ENCODE measurements at regions not wholly inside any gene's neighbourhood (a gene's known extent, or its start where the extent isn't known, plus 50 kb on each side); places are given as distances from the start of the nearest gene placed in this dataset.

DNA sequence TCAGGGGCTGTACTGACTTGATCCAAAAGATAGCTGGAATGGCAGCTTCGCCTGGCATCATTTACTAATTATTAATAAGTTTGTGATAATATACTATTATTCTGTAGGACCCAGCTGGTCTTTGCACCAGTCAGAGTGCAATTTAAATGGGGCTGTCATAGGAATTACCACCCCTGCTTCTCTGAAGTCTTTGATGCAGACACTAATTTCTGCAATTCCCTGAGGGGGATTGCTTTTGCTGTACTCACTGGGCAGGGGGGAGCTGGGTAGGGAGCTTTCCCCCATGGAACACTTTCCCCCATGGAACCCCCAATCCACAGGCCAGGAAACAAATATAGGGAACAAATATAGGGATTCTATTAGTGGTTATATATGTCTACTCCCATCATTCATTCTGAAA lies 54.9 kb upstream of the TSKU start:
- 90 to 91% methylated on average over 1 of the region's 1 CpG for WGBS, 2 donors
- DNase-seq, result no peak
- intact Hi-C loops (cut with DNase I), result loop anchor here in 1 of 10 donors (10.0 kb wide), 1 partner anchor 357 kb away; no protein-coding TSS in a partner anchor
- H3K36me3 ChIP-seq, result no peaks in the 10 kb centered on the region
- H3K9me3 ChIP-seq, result no peaks in the 10 kb centered on the region
- no peak overlapping the region for H3K27ac ChIP-seq
- TF ChIP-seq, protein P1, sequence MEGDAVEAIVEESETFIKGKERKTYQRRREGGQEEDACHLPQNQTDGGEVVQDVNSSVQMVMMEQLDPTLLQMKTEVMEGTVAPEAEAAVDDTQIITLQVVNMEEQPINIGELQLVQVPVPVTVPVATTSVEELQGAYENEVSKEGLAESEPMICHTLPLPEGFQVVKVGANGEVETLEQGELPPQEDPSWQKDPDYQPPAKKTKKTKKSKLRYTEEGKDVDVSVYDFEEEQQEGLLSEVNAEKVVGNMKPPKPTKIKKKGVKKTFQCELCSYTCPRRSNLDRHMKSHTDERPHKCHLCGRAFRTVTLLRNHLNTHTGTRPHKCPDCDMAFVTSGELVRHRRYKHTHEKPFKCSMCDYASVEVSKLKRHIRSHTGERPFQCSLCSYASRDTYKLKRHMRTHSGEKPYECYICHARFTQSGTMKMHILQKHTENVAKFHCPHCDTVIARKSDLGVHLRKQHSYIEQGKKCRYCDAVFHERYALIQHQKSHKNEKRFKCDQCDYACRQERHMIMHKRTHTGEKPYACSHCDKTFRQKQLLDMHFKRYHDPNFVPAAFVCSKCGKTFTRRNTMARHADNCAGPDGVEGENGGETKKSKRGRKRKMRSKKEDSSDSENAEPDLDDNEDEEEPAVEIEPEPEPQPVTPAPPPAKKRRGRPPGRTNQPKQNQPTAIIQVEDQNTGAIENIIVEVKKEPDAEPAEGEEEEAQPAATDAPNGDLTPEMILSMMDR (IDR thresholded peaks at IDR 0.05), result no peak
- peaks cover 0 to 18% (median 5%) of the 10 kb centered on the region in 7 donors for H3K27me3 ChIP-seq
- no peak overlapping the region for H3K4me3 ChIP-seq
- ATAC-seq, result no peak
- H3K4me1 ChIP-seq, result no peaks in the 10 kb centered on the region

DNA sequence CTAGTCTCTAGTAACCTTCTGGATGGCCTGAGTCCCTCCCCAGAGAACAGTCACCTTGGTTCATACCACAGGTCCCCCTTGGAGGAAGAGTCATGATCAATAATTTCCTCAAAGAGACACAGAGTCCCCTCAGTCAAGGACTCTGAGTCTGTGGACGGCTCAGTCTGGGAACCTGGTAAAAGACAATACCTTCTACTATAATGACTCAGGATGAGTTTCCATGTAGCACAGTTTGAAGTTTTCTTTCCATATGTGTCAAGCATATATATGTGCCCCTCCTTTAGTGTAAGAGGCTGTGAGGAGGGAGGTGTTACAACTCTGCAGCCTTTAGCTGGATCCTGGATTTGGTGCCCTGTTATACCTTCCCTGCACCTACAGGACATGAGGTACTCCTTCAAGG lies 54.4 kb upstream of the TSKU start:
- H3K9me3 ChIP-seq, result no peaks in the 10 kb centered on the region
- peaks cover 0 to 16% (median 5%) of the 10 kb centered on the region in 7 donors for H3K27me3 ChIP-seq
- H3K36me3 ChIP-seq, result no peaks in the 10 kb centered on the region
- intact Hi-C loops (cut with DNase I), result loop anchor here in 1 of 10 donors (10.0 kb wide), 1 partner anchor 356 kb away; no protein-coding TSS in a partner anchor
- H3K4me3 ChIP-seq, result no peak overlapping the region
- no peak overlapping the region for H3K27ac ChIP-seq
- no peak for DNase-seq
- H3K4me1 ChIP-seq, result no peaks in the 10 kb centered on the region
- 90 to 96% methylated on average over 1 of the region's 1 CpG for WGBS, 2 donors
- TF ChIP-seq, protein P1 (IDR thresholded peaks at IDR 0.05), result no peak
- ATAC-seq, result no peak

DNA sequence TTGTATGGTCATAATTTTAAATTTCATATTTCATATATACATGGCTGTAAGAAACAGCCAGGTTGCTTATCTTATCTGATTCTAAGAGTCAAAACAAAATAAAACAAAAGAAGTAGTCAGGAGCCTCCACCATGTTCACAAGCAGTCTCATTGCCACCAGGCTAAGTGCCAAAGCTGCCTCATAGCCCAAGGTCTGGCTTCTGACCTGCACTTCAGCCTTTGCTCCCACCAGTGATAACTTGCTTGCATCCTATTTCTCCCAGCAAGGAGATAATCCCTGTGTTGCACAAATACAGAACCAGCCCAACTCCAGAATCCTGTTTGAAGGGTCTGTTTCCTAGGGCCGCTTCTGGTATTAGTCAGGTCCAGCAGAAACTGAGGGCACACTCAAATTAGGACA lies 53.9 kb upstream of the TSKU start:
- Histone ChIP-seq H3K36me3 (no peaks in the 10 kb centered on the region), H3K4me3 (no peak overlapping the region), H3K4me1 (peaks cover 0 to 3% (median 0%) of the 10 kb centered on the region in 9 donors), H3K9me3 (no peaks in the 10 kb centered on the region), H3K27me3 (peaks cover 0 to 15% (median 4%) of the 10 kb centered on the region in 7 donors), H3K27ac (no peak overlapping the region)
- TF ChIP-seq, protein P1 (IDR thresholded peaks at IDR 0.05), result no peak
- ATAC-seq, result no peak
- intact Hi-C loops (cut with DNase I), result loop anchor here in 1 of 10 donors (10.0 kb wide), 1 partner anchor 356 kb away; no protein-coding TSS in a partner anchor
- 98 to 100% methylated on average over 1 of the region's 1 CpG for WGBS, 2 donors
- no peak for DNase-seq

DNA sequence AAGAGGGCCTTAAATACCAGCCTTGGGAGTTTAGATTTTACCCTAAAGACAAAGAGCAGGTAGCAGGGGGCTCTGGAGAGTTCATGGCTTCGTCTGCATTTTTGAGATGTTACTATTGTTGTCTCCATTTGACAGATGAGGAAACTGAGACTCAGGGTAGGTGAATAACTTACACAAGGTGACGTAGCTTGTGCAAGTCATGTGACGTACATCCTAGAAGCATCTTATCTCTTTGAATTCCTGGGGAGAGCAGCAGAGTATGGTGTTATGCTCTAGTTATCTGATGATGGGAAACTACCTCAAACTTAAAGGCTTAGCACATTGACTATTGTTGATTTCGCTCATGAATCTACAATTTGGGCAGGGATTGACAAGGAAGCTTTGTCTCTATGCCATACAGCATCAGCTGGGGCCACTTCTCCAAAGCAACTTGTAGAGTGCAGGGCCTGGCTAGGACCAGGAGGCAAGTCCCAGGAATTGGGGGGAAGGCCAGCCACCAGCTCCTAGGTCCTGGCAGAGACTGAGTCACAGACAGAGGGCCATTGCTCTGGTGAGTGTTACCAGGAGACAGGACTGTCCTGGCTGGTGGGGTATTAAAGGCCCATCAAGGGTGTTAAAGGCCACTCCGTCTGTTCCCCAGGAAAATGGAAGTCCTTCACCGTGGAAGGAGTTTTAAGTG lies 52.1 kb upstream of the TSKU start:
- intact Hi-C loops (cut with DNase I), result loop anchor here in 6 of 10 donors (5.0 to 10.0 kb wide), 5 partner anchors 66 to 354 kb away; no protein-coding TSS in a partner anchor
- peaks cover 0 to 15% (median 3%) of the 10 kb centered on the region in 9 donors for H3K4me1 ChIP-seq

More for the DNA sequence above, 52.1 kb upstream of the TSKU start:
- TF ChIP-seq, protein P1 (IDR thresholded peaks at IDR 0.05), result no peak
- DNase-seq (no peak), ATAC-seq (no peak)
- H3K27me3 ChIP-seq, result peaks cover 0 to 6% (median 0%) of the 10 kb centered on the region in 7 donors
- H3K36me3 ChIP-seq, result no peaks in the 10 kb centered on the region
- no peak overlapping the region for H3K4me3 ChIP-seq
- H3K9me3 ChIP-seq, result no peaks in the 10 kb centered on the region
- no peak overlapping the region for H3K27ac ChIP-seq
- 77% methylated on average over 6 of the region's 6 CpGs for WGBS, 2 donors
